Subcutaneous abdominal adipose tissue (tissue), 5 donors: ENCODE measurements at regions not wholly inside any gene's neighbourhood (a gene's known extent, or its start where the extent isn't known, plus 50 kb on each side); places are given as distances from the start of the nearest gene placed in this dataset.

Experiments
- H3K27ac ChIP-seq: one replicate; pipeline ENCODE4 v1.7.0; 2013; ENCODE audit warnings: low read depth, mild to moderate bottlenecking, inconsistent platforms, low read length, moderate library complexity
- H3K27me3 ChIP-seq, 5 donors: one replicate each; pipeline ENCODE4 v1.7.0; 2013; ENCODE audit warnings: low read length in 5 of 5, inconsistent platforms in 1 of 5; ENCODE audit not compliant: control insufficient read depth in 5 of 5, insufficient read depth in 4 of 5
- H3K36me3 ChIP-seq, 5 donors: one replicate each; pipeline ENCODE4 v1.7.0; 2013; ENCODE audit warnings: low read length in 5 of 5; ENCODE audit not compliant: control insufficient read depth in 5 of 5, insufficient read depth in 5 of 5
- H3K4me1 ChIP-seq, 5 donors: one replicate each; pipeline ENCODE4 v1.7.0; 2013; ENCODE audit warnings: low read length in 5 of 5, mild to moderate bottlenecking in 3 of 5, moderate library complexity in 1 of 5; ENCODE audit not compliant: control insufficient read depth in 5 of 5, insufficient read depth in 5 of 5
- H3K4me3 ChIP-seq, 5 donors: one replicate each; pipeline ENCODE4 v1.7.0; 2013; ENCODE audit warnings: low read length in 5 of 5, low read depth in 1 of 5
- H3K9ac ChIP-seq, 5 donors: one replicate each; pipeline ENCODE4 v1.7.0; 2013; ENCODE audit warnings: low read length in 5 of 5, mild to moderate bottlenecking in 4 of 5, moderate library complexity in 3 of 5
- H3K9me3 ChIP-seq, 5 donors: one replicate each; pipeline ENCODE4 v1.7.0; 2013; ENCODE audit warnings: low read length in 5 of 5; ENCODE audit not compliant: control insufficient read depth in 5 of 5
- donor health status: healthy.
- donor health status: healthy.
- donor health status: healthy.
- donor health status: healthy.
- donor health status: healthy.

DNA sequence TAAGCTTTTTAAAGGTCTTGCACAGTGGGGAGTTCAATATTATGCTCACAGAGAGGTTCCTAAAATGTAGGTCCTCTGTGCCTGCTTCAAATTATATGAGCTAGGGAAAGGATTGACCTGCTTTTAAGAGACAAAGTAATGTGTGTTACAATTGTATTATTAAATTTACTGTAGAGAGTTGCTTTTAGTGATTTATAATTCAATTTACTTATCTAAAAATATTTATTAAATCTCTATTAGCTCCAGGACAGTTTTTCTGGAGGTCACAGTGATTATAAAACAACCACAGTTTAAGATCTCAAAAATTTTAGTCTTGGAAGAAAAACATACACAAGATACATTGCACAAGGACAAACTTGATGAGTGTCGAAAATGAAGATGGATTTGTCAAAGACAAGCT, 665.7 kb upstream of the ARPP21 start:
- Histone ChIP-seq H3K36me3 (no peaks in the 10 kb centered on the region), H3K4me3 (no peak overlapping the region), H3K9ac (no peak overlapping the region), H3K27me3 (no peaks in the 10 kb centered on the region), H3K27ac (no peak overlapping the region), H3K9me3 (peaks cover 0 to 3% (median 0%) of the 10 kb centered on the region in 5 donors), H3K4me1 (no peaks in the 10 kb centered on the region)

DNA sequence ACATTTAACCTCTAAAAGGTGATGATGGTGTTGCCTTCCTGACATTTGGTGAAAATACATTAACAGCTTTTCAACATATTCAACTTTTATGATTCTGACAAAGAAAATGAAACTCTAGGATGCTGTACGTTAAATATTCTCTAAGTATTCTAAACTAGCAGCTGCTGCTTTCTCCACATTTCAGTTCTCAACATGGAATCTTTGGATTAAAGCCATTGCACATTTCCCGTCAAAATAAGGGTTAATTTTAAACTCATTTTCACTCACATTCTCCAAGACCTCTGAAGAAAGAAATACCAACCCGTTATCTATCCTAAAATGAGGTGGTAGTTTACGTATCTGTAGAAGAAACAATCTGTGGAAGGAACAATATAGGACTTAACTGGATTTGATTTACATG, 655.7 kb upstream of the ARPP21 start:
- Histone ChIP-seq H3K9me3 (no peaks in the 10 kb centered on the region), H3K4me1 (no peaks in the 10 kb centered on the region), H3K27ac (no peak overlapping the region), H3K9ac (no peak overlapping the region), H3K36me3 (no peaks in the 10 kb centered on the region), H3K4me3 (no peak overlapping the region), H3K27me3 (no peaks in the 10 kb centered on the region)

DNA sequence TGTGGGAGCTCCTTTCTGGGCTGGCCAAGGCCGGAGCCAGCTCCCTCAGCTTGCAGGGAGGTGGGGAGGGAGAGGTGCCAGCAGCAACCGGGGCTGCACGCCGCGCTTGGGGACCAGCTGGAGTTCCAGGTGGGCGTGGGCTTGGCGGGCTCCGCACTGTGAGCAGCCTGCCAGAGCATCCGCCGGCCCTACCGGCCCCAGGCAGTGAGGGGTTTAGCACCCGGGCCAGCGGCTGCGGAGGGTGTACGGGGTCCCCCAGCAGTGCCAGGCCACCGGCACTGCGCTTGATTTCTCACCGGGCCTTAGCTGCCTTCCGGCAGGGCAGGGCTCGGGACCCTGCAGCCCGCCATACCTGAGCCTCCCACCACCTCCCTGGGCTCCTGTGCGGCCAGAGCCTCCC, 651.0 kb upstream of the ARPP21 start:
- Histone ChIP-seq H3K27ac (no peak overlapping the region), H3K4me3 (no peak overlapping the region), H3K27me3 (no peaks in the 10 kb centered on the region), H3K4me1 (no peaks in the 10 kb centered on the region), H3K9ac (no peak overlapping the region), H3K36me3 (no peaks in the 10 kb centered on the region), H3K9me3 (peaks cover 0 to 2% (median 0%) of the 10 kb centered on the region in 5 donors)

DNA sequence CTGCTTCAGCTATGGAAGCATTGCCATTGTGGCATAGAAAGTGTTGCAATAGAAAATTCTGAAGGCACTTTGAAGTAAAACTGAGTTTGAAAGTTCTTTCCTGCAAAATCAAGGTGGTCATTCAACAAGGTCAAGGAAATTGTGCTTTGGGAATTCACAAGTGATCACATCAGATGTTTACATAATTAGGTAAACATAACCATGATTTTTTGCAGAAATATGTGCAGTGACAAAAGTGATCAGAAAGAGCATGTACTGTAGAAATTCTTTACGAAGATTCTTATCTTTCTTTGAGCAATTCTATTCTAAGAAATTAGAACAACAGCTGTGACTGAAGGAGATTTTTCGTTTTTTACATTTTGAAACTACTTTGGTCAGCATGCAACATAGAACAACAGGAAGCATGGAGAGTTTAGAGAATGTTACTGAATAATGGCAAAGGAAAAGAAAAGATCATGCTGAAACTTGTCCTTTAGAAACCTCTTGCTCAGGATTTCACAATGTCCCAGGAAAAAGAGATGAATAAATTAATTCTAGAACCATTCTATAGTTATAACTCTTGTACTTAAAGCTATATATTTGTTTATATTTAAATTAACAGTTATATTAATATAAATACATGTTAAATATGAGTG, 643.4 kb upstream of the ARPP21 start:
- Histone ChIP-seq H3K27me3 (no peaks in the 10 kb centered on the region), H3K4me1 (no peaks in the 10 kb centered on the region), H3K4me3 (no peak overlapping the region), H3K27ac (no peak overlapping the region), H3K36me3 (no peaks in the 10 kb centered on the region), H3K9me3 (no peaks in the 10 kb centered on the region), H3K9ac (no peak overlapping the region)

DNA sequence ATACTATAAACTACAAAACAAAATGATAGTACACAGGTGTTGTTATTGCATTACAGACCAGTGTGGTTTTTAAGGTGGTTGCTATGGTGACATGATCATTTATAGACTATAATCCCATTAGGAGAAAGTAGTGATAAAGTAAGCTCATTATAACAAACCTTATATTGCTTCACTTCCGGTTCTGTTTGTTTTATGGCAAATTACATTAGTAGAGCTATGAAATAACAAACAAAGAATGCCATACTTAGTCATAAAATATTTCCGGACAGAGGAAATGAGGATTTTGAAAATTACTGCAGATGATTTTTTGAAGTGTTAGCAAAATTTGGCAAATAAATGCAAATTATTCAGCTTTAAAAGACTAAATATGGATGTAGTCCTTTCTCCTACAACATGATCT, 640.4 kb upstream of the ARPP21 start:
- Histone ChIP-seq H3K36me3 (no peaks in the 10 kb centered on the region), H3K9me3 (no peaks in the 10 kb centered on the region), H3K27me3 (no peaks in the 10 kb centered on the region), H3K4me1 (no peaks in the 10 kb centered on the region), H3K9ac (no peak overlapping the region), H3K4me3 (no peak overlapping the region), H3K27ac (no peak overlapping the region)

DNA sequence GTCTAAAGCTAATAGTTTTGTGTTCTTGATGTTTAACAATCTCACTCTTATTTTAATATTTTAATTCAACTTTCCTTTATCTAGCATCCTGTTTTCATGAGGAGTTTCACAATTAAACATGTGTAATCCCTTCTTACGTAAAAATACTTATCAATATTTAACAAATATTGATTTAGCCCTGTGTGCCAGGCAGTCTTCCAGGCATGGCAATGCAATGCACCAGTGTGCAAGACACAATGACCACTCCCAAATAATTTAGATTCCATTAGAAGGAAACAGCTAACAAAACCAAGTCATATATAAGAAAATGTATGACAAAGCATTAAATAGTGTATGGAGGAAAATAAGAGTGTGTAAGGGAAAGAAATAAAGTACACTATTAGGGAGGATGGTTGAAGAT, 627.1 kb upstream of the ARPP21 start:
- Histone ChIP-seq H3K4me3 (no peak overlapping the region), H3K27ac (no peak overlapping the region), H3K9me3 (no peaks in the 10 kb centered on the region), H3K4me1 (no peaks in the 10 kb centered on the region), H3K36me3 (no peaks in the 10 kb centered on the region), H3K9ac (no peak overlapping the region), H3K27me3 (no peaks in the 10 kb centered on the region)

DNA sequence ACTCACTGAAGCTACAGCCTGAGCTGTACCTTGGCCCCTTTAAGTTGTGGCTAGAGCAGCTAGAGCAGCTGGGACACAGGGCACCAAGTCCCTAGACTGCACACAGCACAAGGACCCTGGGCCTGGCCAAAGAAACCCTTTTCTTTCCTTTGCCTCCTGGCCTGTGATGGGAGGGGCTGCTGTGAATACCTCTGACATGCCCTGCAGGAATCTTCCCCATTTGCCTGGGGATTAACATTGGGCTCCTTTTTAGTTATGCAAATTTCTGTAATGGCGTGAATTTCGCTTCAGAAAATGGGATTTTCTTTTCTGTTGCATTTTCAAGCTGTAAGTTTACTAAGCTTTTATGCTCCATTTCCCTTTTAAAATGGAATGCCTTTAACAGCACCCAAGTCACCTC, 611.2 kb upstream of the ARPP21 start:
- H3K9me3 ChIP-seq, result peaks cover 0 to 13% (median 8%) of the 10 kb centered on the region in 5 donors
- no peaks in the 10 kb centered on the region for H3K36me3 ChIP-seq
- no peak overlapping the region for H3K9ac ChIP-seq
- no peaks in the 10 kb centered on the region for H3K4me1 ChIP-seq
- H3K27me3 ChIP-seq, result no peaks in the 10 kb centered on the region
- H3K4me3 ChIP-seq, result no peak overlapping the region
- H3K27ac ChIP-seq, result no peak overlapping the region

DNA sequence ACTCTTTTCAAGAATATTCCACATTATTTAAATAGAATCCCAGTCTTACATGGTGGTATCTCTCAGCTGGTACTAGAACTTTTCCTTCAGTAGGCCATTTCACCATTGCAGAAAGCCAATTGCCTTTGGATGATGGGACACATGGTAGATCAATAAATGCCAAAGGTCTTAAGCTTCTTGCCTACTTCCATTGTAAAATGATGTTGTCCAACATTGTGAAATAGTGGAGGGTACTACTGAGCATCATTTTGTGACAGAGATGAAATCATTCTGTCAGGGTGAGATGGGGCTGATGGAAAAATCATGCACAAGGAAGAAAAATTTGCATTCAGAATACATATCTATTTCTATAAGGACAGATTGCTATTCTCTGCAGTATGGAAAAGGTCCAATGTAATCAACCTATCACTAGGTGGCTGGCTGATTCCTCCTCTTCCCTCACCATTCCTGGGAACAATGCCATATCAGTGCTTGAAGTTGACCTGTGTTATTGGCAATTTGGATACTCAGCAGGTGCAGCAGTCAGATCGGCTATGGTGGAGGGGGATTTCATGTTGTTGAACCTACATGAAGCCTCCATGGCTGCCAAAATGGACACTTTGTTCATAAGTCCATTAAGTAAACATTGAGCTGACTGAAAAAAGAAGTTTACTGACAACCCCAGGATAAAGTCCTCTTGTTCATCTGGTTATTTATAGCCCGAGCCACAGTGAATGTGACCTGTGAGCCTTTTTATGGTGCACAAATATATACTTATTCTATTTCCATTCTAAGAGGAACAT, 596.9 kb upstream of the ARPP21 start:
- no peak overlapping the region for H3K27ac ChIP-seq

DNA sequence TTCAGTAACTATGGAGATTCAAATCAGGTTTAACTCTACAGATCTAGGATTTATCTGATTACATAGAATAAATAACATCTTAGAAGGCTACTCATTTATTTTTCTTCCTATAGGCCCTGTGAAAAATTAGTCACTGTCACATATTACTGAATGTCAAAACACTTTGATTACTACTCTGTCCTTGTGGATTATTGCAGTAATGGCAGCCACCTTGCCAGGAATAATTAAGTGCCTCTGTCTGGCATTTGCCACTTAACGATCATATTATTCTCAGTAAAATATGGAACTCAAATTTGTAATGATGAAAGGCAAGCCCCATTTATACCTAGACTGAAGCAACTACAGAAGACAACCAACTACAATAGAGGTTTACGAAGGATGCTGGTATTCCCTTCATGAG, 596.3 kb upstream of the ARPP21 start:
- Histone ChIP-seq H3K36me3 (no peaks in the 10 kb centered on the region), H3K4me1 (no peaks in the 10 kb centered on the region), H3K27me3 (no peaks in the 10 kb centered on the region), H3K9ac (no peak overlapping the region), H3K4me3 (no peak overlapping the region), H3K27ac (no peak overlapping the region), H3K9me3 (no peaks in the 10 kb centered on the region)

More for the DNA sequence above, 596.9 kb upstream of the ARPP21 start:
- Histone ChIP-seq H3K27me3 (no peaks in the 10 kb centered on the region), H3K4me1 (no peaks in the 10 kb centered on the region), H3K36me3 (no peaks in the 10 kb centered on the region), H3K9ac (no peak overlapping the region), H3K4me3 (no peak overlapping the region), H3K9me3 (no peaks in the 10 kb centered on the region)

DNA sequence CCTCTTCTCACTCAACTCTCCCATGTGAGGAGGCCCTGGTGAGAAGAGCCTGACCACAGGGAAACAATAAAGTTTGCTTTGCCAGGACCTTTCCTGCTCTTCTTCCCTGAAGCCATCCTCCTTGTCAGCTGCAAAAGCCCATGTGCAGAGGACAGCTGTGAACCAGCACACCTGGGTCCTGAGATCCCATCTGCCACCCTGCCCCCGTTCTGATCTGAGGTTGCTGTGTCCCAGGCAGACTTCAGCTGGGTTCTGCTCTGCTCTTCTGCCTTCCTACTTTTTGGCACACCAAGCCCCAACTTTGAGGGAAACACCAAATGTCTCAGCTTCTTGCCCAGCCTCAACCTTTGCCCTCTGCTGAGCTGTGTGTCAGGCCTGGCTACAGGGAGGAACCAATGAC, 595.1 kb upstream of the ARPP21 start:
- Histone ChIP-seq H3K4me1 (no peaks in the 10 kb centered on the region), H3K27me3 (no peaks in the 10 kb centered on the region), H3K9ac (no peak overlapping the region), H3K36me3 (no peaks in the 10 kb centered on the region), H3K4me3 (no peak overlapping the region), H3K9me3 (no peaks in the 10 kb centered on the region), H3K27ac (no peak overlapping the region)
